ENCODE measurements at regions not wholly inside any gene's neighbourhood (a gene's known extent, or its start where the extent isn't known, plus 50 kb on each side); places are given as distances from the start of the nearest gene placed in this dataset.

GRCh38 chr3:34248352-34248751 lies 449.9 kb downstream of the PDCD6IP start:
- Histone ChIP-seq H4K91ac (ENCODE audit: low read length) (no peak overlapping the region), H2AFZ (ENCODE audit: low read depth, low read length) (no peak overlapping the region), H3K27me3 (ENCODE audit: control insufficient read depth in 1 of 2, insufficient read depth in 1 of 2, low read length in 2 of 2) (no peaks in the 10 kb centered on the region), H2BK5ac (ENCODE audit: low read depth, low read length, poor library complexity, severe bottlenecking) (no peak overlapping the region), H3K18ac (ENCODE audit: low read depth in 1 of 2, low read length in 2 of 2) (no peak overlapping the region), H3K4me3 (ENCODE audit: insufficient read depth in 1 of 2, low read depth in 1 of 2, low read length in 2 of 2) (no peak overlapping the region), H3K4ac (ENCODE audit: low read depth in 1 of 2, low read length in 2 of 2) (no peak overlapping the region), H3K9me3 (ENCODE audit: control insufficient read depth, low read length) (no peaks in the 10 kb centered on the region), H3K14ac (ENCODE audit: low read length in 2 of 2) (no peak overlapping the region), H3K27ac (ENCODE audit: low read length, poor library complexity, severe bottlenecking) (no peak overlapping the region), H3K36me3 (ENCODE audit: control insufficient read depth in 1 of 2, insufficient read depth in 2 of 2, low read depth in 1 of 2, low read length in 2 of 2) (no peaks in the 10 kb centered on the region), H3K9ac (ENCODE audit: low read length) (no peak overlapping the region), H2BK120ac (ENCODE audit: low read depth, low read length) (no peak overlapping the region), H3K79me1 (replicated peaks; ENCODE audit: low read length, poor library complexity, severe bottlenecking) (no peaks in the 10 kb centered on the region), H2BK15ac (ENCODE audit: low read depth, poor library complexity, severe bottlenecking) (no peak overlapping the region), H3K23ac (ENCODE audit: low read length in 2 of 2) (no peak overlapping the region), H4K8ac (ENCODE audit: low read length) (no peak overlapping the region), H2BK12ac (ENCODE audit: low read length in 2 of 2) (no peak overlapping the region), H3K4me1 (ENCODE audit: control insufficient read depth, insufficient read depth, low read depth, low read length) (peaks cover 2% of the 10 kb centered on the region), H2AK5ac (ENCODE audit: low read length, severe bottlenecking) (no peak overlapping the region), H3K4me2 (ENCODE audit: low read length, poor library complexity, severe bottlenecking) (no peak overlapping the region)
- WGBS, result 59% methylated on average over 2 of the region's 2 CpGs
- no peak for DNase-seq

- Histone ChIP-seq H3K4me3 (ENCODE audit: insufficient read depth in 1 of 2, low read depth in 1 of 2, low read length in 2 of 2) (no peak overlapping the region), H3K14ac (ENCODE audit: low read length in 2 of 2) (no peak overlapping the region), H2AFZ (ENCODE audit: low read depth, low read length) (no peak overlapping the region), H4K91ac (ENCODE audit: low read length) (no peak overlapping the region), H2BK120ac (ENCODE audit: low read depth, low read length) (no peak overlapping the region), H3K4me1 (ENCODE audit: control insufficient read depth, insufficient read depth, low read depth, low read length) (peaks cover 3% of the 10 kb centered on the region), H3K4ac (ENCODE audit: low read depth in 1 of 2, low read length in 2 of 2) (no peak overlapping the region), H2BK12ac (ENCODE audit: low read length in 2 of 2) (no peak overlapping the region), H3K9me3 (ENCODE audit: control insufficient read depth, low read length) (no peaks in the 10 kb centered on the region), H3K4me2 (ENCODE audit: low read length, poor library complexity, severe bottlenecking) (no peak overlapping the region), H3K23ac (ENCODE audit: low read length in 2 of 2) (no peak overlapping the region), H2BK5ac (ENCODE audit: low read depth, low read length, poor library complexity, severe bottlenecking) (no peak overlapping the region), H4K8ac (ENCODE audit: low read length) (no peak overlapping the region), H3K79me1 (replicated peaks; ENCODE audit: low read length, poor library complexity, severe bottlenecking) (no peaks in the 10 kb centered on the region), H2BK15ac (ENCODE audit: low read depth, poor library complexity, severe bottlenecking) (no peak overlapping the region), H2AK5ac (ENCODE audit: low read length, severe bottlenecking) (no peak overlapping the region), H3K27me3 (ENCODE audit: control insufficient read depth in 1 of 2, insufficient read depth in 1 of 2, low read length in 2 of 2) (peaks cover 0 to 16% of the 10 kb centered on the region in 2 experiments), H3K27ac (ENCODE audit: low read length, poor library complexity, severe bottlenecking) (no peak overlapping the region), H3K18ac (ENCODE audit: low read depth in 1 of 2, low read length in 2 of 2) (no peak overlapping the region), H3K9ac (ENCODE audit: low read length) (no peak overlapping the region), H3K36me3 (ENCODE audit: control insufficient read depth in 1 of 2, insufficient read depth in 2 of 2, low read depth in 1 of 2, low read length in 2 of 2) (no peaks in the 10 kb centered on the region)
- no peak for DNase-seq
- WGBS, result 58% methylated on average over 2 of the region's 2 CpGs
These were observed 455.9 kb downstream of the PDCD6IP start for GRCh38 chr3:34254285-34254684.

DNA sequence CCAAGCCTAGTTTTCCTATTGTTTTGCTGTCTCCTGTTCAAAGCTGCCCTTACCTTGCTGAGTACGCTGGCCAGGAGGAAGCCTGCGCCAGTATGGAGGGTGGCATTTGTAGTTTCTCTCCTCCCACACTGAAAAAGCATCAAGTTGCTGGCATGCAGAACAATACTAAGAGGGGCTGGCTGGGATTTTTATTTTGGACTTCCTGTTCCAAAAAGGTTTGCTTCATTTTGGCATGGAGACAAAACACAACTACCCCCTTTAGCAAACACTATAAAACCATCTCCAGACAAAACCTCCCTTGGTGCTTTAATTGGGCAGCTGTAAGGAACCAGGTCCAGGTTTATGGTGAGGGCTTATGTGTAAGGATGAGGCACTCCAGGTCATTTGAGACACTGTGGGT lies 457.6 kb downstream of the PDCD6IP start:
- Histone ChIP-seq H3K4me1 (ENCODE audit: control insufficient read depth, insufficient read depth, low read depth, low read length) (peaks cover 1% of the 10 kb centered on the region), H2AFZ (ENCODE audit: low read depth, low read length) (no peak overlapping the region), H3K14ac (ENCODE audit: low read length in 2 of 2) (no peak overlapping the region), H2BK15ac (ENCODE audit: low read depth, poor library complexity, severe bottlenecking) (no peak overlapping the region), H3K4me3 (ENCODE audit: insufficient read depth in 1 of 2, low read depth in 1 of 2, low read length in 2 of 2) (no peak overlapping the region), H3K9me3 (ENCODE audit: control insufficient read depth, low read length) (no peaks in the 10 kb centered on the region), H4K91ac (ENCODE audit: low read length) (no peak overlapping the region), H2BK12ac (ENCODE audit: low read length in 2 of 2) (no peak overlapping the region), H3K27me3 (ENCODE audit: control insufficient read depth in 1 of 2, insufficient read depth in 1 of 2, low read length in 2 of 2) (peaks cover 0 to 16% of the 10 kb centered on the region in 2 experiments), H3K9ac (ENCODE audit: low read length) (no peak overlapping the region), H3K79me1 (replicated peaks; ENCODE audit: low read length, poor library complexity, severe bottlenecking) (no peaks in the 10 kb centered on the region), H2BK5ac (ENCODE audit: low read depth, low read length, poor library complexity, severe bottlenecking) (no peak overlapping the region), H3K4ac (ENCODE audit: low read depth in 1 of 2, low read length in 2 of 2) (no peak overlapping the region), H2AK5ac (ENCODE audit: low read length, severe bottlenecking) (no peak overlapping the region), H3K18ac (ENCODE audit: low read depth in 1 of 2, low read length in 2 of 2) (no peak overlapping the region), H3K4me2 (ENCODE audit: low read length, poor library complexity, severe bottlenecking) (no peak overlapping the region), H3K23ac (ENCODE audit: low read length in 2 of 2) (no peak overlapping the region), H3K36me3 (ENCODE audit: control insufficient read depth in 1 of 2, insufficient read depth in 2 of 2, low read depth in 1 of 2, low read length in 2 of 2) (no peaks in the 10 kb centered on the region), H3K27ac (ENCODE audit: low read length, poor library complexity, severe bottlenecking) (no peak overlapping the region), H2BK120ac (ENCODE audit: low read depth, low read length) (no peak overlapping the region), H4K8ac (ENCODE audit: low read length) (no peak overlapping the region)
- WGBS, result 100% methylated on average over 1 of the region's 2 CpGs
- no peak for DNase-seq

DNA sequence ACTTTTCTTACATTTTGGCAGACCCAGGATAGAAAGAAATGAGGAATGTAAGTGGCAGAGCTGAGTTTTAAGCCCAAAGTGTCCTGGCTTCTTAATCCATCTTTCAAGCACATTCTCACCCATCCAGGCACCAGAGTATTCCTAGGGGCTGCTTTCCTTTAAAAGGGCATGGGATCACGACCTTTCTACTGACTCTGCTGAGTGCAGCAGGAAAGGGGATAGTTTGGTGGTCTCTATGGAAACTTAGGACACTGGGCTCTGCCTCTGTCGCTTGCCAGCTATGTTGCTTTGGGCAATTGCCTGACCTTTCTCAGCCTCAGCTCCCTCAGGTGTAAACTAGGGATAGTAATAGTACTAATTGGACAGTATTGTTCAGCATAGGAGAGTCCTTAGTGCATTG lies 458.4 kb downstream of the PDCD6IP start:
- no peak overlapping the region for H2BK15ac ChIP-seq (ENCODE audit: low read depth, poor library complexity, severe bottlenecking)
- no peak overlapping the region for H3K27ac ChIP-seq (ENCODE audit: low read length, poor library complexity, severe bottlenecking)
- H3K27me3 ChIP-seq (ENCODE audit: control insufficient read depth in 1 of 2, insufficient read depth in 1 of 2, low read length in 2 of 2), result peaks cover 0 to 16% of the 10 kb centered on the region in 2 experiments
- no peaks in the 10 kb centered on the region for H3K9me3 ChIP-seq (ENCODE audit: control insufficient read depth, low read length)
- H3K4me1 ChIP-seq (ENCODE audit: control insufficient read depth, insufficient read depth, low read depth, low read length), result peaks cover 1% of the 10 kb centered on the region
- H2AFZ ChIP-seq (ENCODE audit: low read depth, low read length), result no peak overlapping the region
- no peak overlapping the region for H2AK5ac ChIP-seq (ENCODE audit: low read length, severe bottlenecking)
- no peak overlapping the region for H4K91ac ChIP-seq (ENCODE audit: low read length)
- no peaks in the 10 kb centered on the region for H3K36me3 ChIP-seq (ENCODE audit: control insufficient read depth in 1 of 2, insufficient read depth in 2 of 2, low read depth in 1 of 2, low read length in 2 of 2)
- WGBS, result 31% methylated on average over 2 of the region's 2 CpGs
- no peak overlapping the region for H3K4me3 ChIP-seq (ENCODE audit: insufficient read depth in 1 of 2, low read depth in 1 of 2, low read length in 2 of 2)
- no peak overlapping the region for H2BK120ac ChIP-seq (ENCODE audit: low read depth, low read length)
- H4K8ac ChIP-seq (ENCODE audit: low read length), result no peak overlapping the region
- no peak overlapping the region for H3K9ac ChIP-seq (ENCODE audit: low read length)
- no peaks in the 10 kb centered on the region for H3K79me1 ChIP-seq (replicated peaks; ENCODE audit: low read length, poor library complexity, severe bottlenecking)
- H2BK12ac ChIP-seq (ENCODE audit: low read length in 2 of 2), result no peak overlapping the region
- no peak overlapping the region for H3K4me2 ChIP-seq (ENCODE audit: low read length, poor library complexity, severe bottlenecking)
- H3K23ac ChIP-seq (ENCODE audit: low read length in 2 of 2), result no peak overlapping the region
- DNase-seq, result no peak
- H3K14ac ChIP-seq (ENCODE audit: low read length in 2 of 2), result no peak overlapping the region
- H3K4ac ChIP-seq (ENCODE audit: low read depth in 1 of 2, low read length in 2 of 2), result no peak overlapping the region
- no peak overlapping the region for H2BK5ac ChIP-seq (ENCODE audit: low read depth, low read length, poor library complexity, severe bottlenecking)
- H3K18ac ChIP-seq (ENCODE audit: low read depth in 1 of 2, low read length in 2 of 2), result no peak overlapping the region

Data from mesenchymal stem cell (in vitro differentiated cells and primary cell).